GM23338 (cell line): ENCODE measurements at regions not wholly inside any gene's neighbourhood (a gene's known extent, or its start where the extent isn't known, plus 50 kb on each side); places are given as distances from the start of the nearest gene placed in this dataset.

Experiments
- ATAC-seq: fragments of 200-7000 bp; cut with Tn5 transposase; 3 replicates; pipeline ENCODE4 v1.9.1; 2020
- DNase-seq: peaks from one replicate; pipeline ENCODE4 v3.0.0-alpha.2; 2015; ENCODE audit warnings: low spot score
- H2AFZ ChIP-seq: fragments of 200-600 bp; sonication (generic); 2 replicates; pipeline ENCODE4 v1.8.0; 2016; ENCODE audit warnings: antibody characterized with exemption, mild to moderate bottlenecking, moderate library complexity
- H3F3A ChIP-seq: fragments of 200-600 bp; sonication (generic); replicated peaks from 2 replicates; pipeline ENCODE4 v1.8.0; 2017; ENCODE audit warnings: antibody characterized with exemption, mixed run types, low read depth
- H3K27ac ChIP-seq: fragments of 200-600 bp; sonication (generic); 2 replicates; pipeline ENCODE4 v1.6.1; 2016; ENCODE audit warnings: low read depth
- H3K27me3 ChIP-seq: fragments of 200-600 bp; sonication (generic); 2 replicates; pipeline ENCODE4 v1.8.0; 2016; ENCODE audit warnings: mild to moderate bottlenecking, mixed run types, moderate library complexity; ENCODE audit not compliant: insufficient read depth
- H3K36me3 ChIP-seq: fragments of 200-600 bp; sonication (generic); 2 replicates; pipeline ENCODE4 v1.8.0; 2016; ENCODE audit warnings: mild to moderate bottlenecking; ENCODE audit not compliant: insufficient read depth
- H3K4me1 ChIP-seq: fragments of 200-600 bp; sonication (generic); 2 replicates; pipeline ENCODE4 v1.8.0; 2016; ENCODE audit warnings: mild to moderate bottlenecking, moderate library complexity; ENCODE audit not compliant: insufficient read depth
- H3K4me2 ChIP-seq: fragments of 200-600 bp; sonication (generic); 2 replicates; pipeline ENCODE4 v1.7.1; 2017; ENCODE audit warnings: mixed run types
- H3K4me3 ChIP-seq: fragments of 200-600 bp; sonication (generic); 2 replicates; pipeline ENCODE4 v1.6.1; 2016; ENCODE audit warnings: mixed run types
- H3K79me2 ChIP-seq: fragments of 200-600 bp; sonication (generic); replicated peaks from 2 replicates; pipeline ENCODE4 v1.8.0; 2017; ENCODE audit warnings: mild to moderate bottlenecking; ENCODE audit not compliant: insufficient read depth
- H3K9me2 ChIP-seq: fragments of 200-600 bp; sonication (generic); 2 replicates; pipeline ENCODE4 v1.8.0; 2017; ENCODE audit not compliant: insufficient read depth
- H4K20me1 ChIP-seq: fragments of 200-600 bp; sonication (generic); replicated peaks from 2 replicates; pipeline ENCODE4 v1.8.0; 2017; ENCODE audit warnings: mild to moderate bottlenecking; ENCODE audit not compliant: insufficient read depth
- H3K27ac Mint-ChIP-seq: 2 replicates; pipeline ENCODE4 v1.8.0; 2020; ENCODE audit warnings: inconsistent platforms, mild to moderate bottlenecking, moderate library complexity, mixed read lengths
- H3K27me3 Mint-ChIP-seq: 3 replicates; pipeline ENCODE4 v1.8.0; 2022; ENCODE audit warnings: low read depth, mild to moderate bottlenecking, moderate library complexity, mixed read lengths, inconsistent platforms; ENCODE audit not compliant: insufficient read depth, poor library complexity
- H3K36me3 Mint-ChIP-seq: 3 replicates; pipeline ENCODE4 v1.8.0; 2021; ENCODE audit warnings: low read depth, mild to moderate bottlenecking, inconsistent platforms, moderate library complexity, mixed read lengths
- H3K4me1 Mint-ChIP-seq: 3 replicates; pipeline ENCODE4 v1.8.0; 2020; ENCODE audit warnings: mild to moderate bottlenecking, inconsistent platforms, mixed read lengths
- H3K4me3 Mint-ChIP-seq: 3 replicates; pipeline ENCODE4 v1.8.0; 2021; ENCODE audit warnings: moderate library complexity, mild to moderate bottlenecking, inconsistent platforms, mixed read lengths
- H3K9me3 Mint-ChIP-seq: 3 replicates; pipeline ENCODE4 v1.8.0; 2020; ENCODE audit warnings: moderate library complexity, mild to moderate bottlenecking, inconsistent platforms, mixed read lengths
- CREB1 ChIP-seq: fragments of 250-450 bp; sonication (Bioruptor Pico); IDR thresholded peaks from 2 replicates; pipeline ENCODE4 v1.5.0; 2020; ENCODE audit warnings: low read depth, mild to moderate bottlenecking, moderate library complexity
- ETS1 ChIP-seq: IDR thresholded peaks from 2 replicates; pipeline ENCODE4 v1.6.1; 2016; ENCODE audit warnings: antibody characterized with exemption
- EZH2 ChIP-seq: fragments of 200-600 bp; sonication (generic); IDR thresholded peaks from one replicate; pipeline ENCODE4 v1.8.0; 2017; ENCODE audit warnings: antibody characterized with exemption, mild to moderate bottlenecking, low read depth; ENCODE audit not compliant: unreplicated experiment
- EZH2phosphoT487 ChIP-seq: fragments of 200-600 bp; sonication (generic); IDR thresholded peaks from one replicate; pipeline ENCODE4 v1.8.1; 2018; ENCODE audit warnings: antibody characterized with exemption; ENCODE audit not compliant: unreplicated experiment
- JUNB ChIP-seq: IDR thresholded peaks from one replicate; pipeline ENCODE4 v1.6.1; 2016; ENCODE audit warnings: antibody characterized with exemption; ENCODE audit not compliant: unreplicated experiment
- NANOG ChIP-seq: IDR thresholded peaks from 2 replicates; pipeline ENCODE4 v1.6.1; 2016; ENCODE audit warnings: antibody characterized with exemption, borderline replicate concordance
- STAT1 ChIP-seq: IDR thresholded peaks from one replicate; pipeline ENCODE4 v1.6.1; 2016; ENCODE audit warnings: antibody characterized with exemption; ENCODE audit not compliant: unreplicated experiment
- ZNF114 ChIP-seq: fragments of 250-450 bp; sonication (Bioruptor Pico); IDR thresholded peaks from 2 replicates; pipeline ENCODE4 v1.5.0; 2020; ENCODE audit warnings: mild to moderate bottlenecking, moderate library complexity
- ZNF462 ChIP-seq: fragments of 250-450 bp; sonication (Bioruptor Pico); IDR thresholded peaks from 2 replicates; pipeline ENCODE4 v1.5.0; 2020; ENCODE audit warnings: mild to moderate bottlenecking, moderate library complexity

GRCh38 chr18:42159146-42159545, 204.1 kb downstream of the PIK3C3 start (continued):
- TF ChIP-seq EZH2phosphoT487 (no peak), STAT1 (no peak), NANOG (no peak), ZNF114 (CRISPR knock-in tag) (no peak), ZNF462 (CRISPR knock-in tag) (no peak), EZH2 (no peak), CREB1 (CRISPR knock-in tag) (no peak)

GRCh38 chr18:42163321-42163720, 208.3 kb downstream of the PIK3C3 start:
- H3K79me2 ChIP-seq = no peaks in the 10 kb centered on the region
- DNase-seq = no peak
- TF ChIP-seq NANOG = no peak
- TF ChIP-seq EZH2 = no peak
- TF ChIP-seq ETS1 = no peak
- no peak for TF ChIP-seq EZH2phosphoT487
- no peak for TF ChIP-seq JUNB
- TF ChIP-seq ZNF462 (CRISPR knock-in tag) = no peak
- no peak for TF ChIP-seq ZNF114 (CRISPR knock-in tag)
- TF ChIP-seq CREB1 (CRISPR knock-in tag) = no peak

More at GRCh38 chr18:42163321-42163720, 208.3 kb downstream of the PIK3C3 start:
- Histone ChIP-seq H3K4me2 (no peak overlapping the region), H3K4me3 (no peak overlapping the region), H3F3A (no peaks in the 10 kb centered on the region), H3K27me3 (no peaks in the 10 kb centered on the region), H4K20me1 (no peaks in the 10 kb centered on the region), H2AFZ (no peak overlapping the region), H3K4me1 (no peaks in the 10 kb centered on the region), H3K9me2 (0 out of 2 replicates have a peak, but pooled peaks cover 4% of the 10 kb centered on the region), H3K27ac (no peak overlapping the region), H3K36me3 (no peaks in the 10 kb centered on the region)
- Mint-ChIP-seq H3K27me3 (no peaks in the 10 kb centered on the region), H3K4me1 (no peaks in the 10 kb centered on the region), H3K27ac (no peak overlapping the region), H3K36me3 (no peaks in the 10 kb centered on the region), H3K4me3 (no peak overlapping the region), H3K9me3 (no peaks in the 10 kb centered on the region)
- no peak for ATAC-seq
